ENCODE measurements at regions not wholly inside any gene's neighbourhood (a gene's known extent, or its start where the extent isn't known, plus 50 kb on each side); places are given as distances from the start of the nearest gene placed in this dataset.

DNA sequence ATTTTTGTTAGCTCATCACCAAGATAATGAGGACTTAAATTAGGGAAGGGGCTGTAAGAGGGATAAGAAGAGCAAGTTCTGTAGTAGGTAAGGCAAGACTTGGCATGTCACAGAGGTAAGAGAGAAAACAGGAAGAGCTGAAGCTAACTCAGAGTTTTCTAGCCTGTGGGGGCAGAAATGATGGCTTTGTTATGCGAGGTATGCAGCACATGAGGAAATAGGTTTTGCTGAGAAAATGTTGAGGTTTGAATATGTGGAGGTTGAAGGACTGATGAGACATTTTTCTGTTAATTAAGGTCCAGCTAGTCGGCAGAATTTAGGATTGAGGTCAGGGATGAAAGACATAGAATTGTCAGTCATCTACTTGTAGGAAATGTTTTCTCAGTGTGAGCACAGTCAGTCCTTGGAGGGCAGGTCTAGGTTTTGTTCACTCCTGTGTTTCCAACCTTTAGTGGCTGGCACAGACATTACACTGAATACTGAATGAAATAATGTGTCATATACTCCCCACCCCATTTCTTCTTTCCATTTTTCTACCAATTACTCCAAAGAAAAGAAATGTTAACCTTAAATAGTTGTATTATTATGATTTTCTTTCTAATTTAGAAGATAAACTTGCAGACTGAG, 154.0 kb upstream of the AADAT start:
- no peak for ATAC-seq
- Histone ChIP-seq H3K9me3 (no peaks in the 10 kb centered on the region), H3K4me1 (no peaks in the 10 kb centered on the region), H3K36me3 (no peaks in the 10 kb centered on the region), H3K27me3 (no peaks in the 10 kb centered on the region), H3K4me3 (no peak overlapping the region), H3K27ac (no peak overlapping the region)
- intact Hi-C loops (cut with DNase I): no loop called here
- WGBS (ENCODE audit: insufficient coverage, low coverage, low lambda C conversion rate, missing lambda C conversion rate): 45% methylated on average over 2 of the region's 2 CpGs
- no peak for DNase-seq
- TF ChIP-seq POLR2A (IDR thresholded peaks at IDR 0.05): no peak
- TF ChIP-seq, protein P1, sequence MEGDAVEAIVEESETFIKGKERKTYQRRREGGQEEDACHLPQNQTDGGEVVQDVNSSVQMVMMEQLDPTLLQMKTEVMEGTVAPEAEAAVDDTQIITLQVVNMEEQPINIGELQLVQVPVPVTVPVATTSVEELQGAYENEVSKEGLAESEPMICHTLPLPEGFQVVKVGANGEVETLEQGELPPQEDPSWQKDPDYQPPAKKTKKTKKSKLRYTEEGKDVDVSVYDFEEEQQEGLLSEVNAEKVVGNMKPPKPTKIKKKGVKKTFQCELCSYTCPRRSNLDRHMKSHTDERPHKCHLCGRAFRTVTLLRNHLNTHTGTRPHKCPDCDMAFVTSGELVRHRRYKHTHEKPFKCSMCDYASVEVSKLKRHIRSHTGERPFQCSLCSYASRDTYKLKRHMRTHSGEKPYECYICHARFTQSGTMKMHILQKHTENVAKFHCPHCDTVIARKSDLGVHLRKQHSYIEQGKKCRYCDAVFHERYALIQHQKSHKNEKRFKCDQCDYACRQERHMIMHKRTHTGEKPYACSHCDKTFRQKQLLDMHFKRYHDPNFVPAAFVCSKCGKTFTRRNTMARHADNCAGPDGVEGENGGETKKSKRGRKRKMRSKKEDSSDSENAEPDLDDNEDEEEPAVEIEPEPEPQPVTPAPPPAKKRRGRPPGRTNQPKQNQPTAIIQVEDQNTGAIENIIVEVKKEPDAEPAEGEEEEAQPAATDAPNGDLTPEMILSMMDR (IDR thresholded peaks at IDR 0.05): no peak

DNA sequence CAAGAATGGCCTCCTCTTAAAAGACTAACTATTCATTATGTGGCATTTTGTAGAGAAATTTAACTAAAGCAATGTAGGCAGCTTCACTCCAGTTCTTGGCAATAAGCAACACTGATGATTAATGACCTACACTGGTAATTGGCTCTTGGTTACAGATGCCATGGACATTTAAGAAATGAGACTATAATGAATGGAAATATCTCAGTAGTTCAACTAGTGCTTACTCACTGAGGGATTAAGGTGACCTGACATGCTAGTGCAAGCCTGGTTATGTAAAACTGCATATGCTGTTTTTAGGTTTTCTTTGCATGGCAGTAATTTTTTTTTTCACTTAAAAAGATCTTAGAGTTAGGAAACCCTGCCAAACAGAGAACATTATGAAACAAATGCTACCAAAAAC, 152.7 kb upstream of the AADAT start:
- Histone ChIP-seq H3K9me3 (no peaks in the 10 kb centered on the region), H3K27me3 (no peaks in the 10 kb centered on the region), H3K4me1 (no peaks in the 10 kb centered on the region), H3K27ac (no peak overlapping the region), H3K4me3 (no peak overlapping the region), H3K36me3 (no peaks in the 10 kb centered on the region)
- intact Hi-C loops (cut with DNase I): no loop called here
- no peak for ATAC-seq
- no peak for DNase-seq
- TF ChIP-seq, protein P1 (IDR thresholded peaks at IDR 0.05): no peak
- no peak for TF ChIP-seq POLR2A (IDR thresholded peaks at IDR 0.05)

DNA sequence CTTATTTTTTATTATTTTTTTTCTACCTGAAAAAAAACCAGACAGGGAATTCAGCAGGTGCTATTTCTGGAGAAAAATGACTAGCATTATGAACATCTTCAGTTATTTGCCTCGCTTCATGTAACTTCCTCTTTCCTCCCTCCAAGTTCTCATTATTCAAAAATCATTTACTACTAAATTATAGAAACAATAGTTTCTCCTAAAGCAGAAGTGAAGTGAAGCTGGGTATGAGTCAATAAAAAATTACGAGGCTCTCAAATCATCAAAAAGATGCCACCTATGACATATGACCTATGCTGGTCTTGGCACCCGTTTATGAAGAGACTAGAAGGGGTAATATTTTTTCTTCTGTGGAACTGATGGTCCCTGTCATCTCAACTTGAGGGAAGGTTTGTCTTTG, 145.0 kb upstream of the AADAT start:
- Histone ChIP-seq H3K4me1 (no peaks in the 10 kb centered on the region), H3K27ac (no peak overlapping the region), H3K9me3 (no peaks in the 10 kb centered on the region), H3K4me3 (no peak overlapping the region), H3K36me3 (no peaks in the 10 kb centered on the region), H3K27me3 (no peaks in the 10 kb centered on the region)
- 54% methylated on average over 3 of the region's 3 CpGs for WGBS (ENCODE audit: insufficient coverage, low coverage, low lambda C conversion rate, missing lambda C conversion rate)
- intact Hi-C loops (cut with DNase I): no loop called here
- ATAC-seq: no peak
- DNase-seq: no peak
- TF ChIP-seq, protein P1 (IDR thresholded peaks at IDR 0.05): no peak
- no peak for TF ChIP-seq POLR2A (IDR thresholded peaks at IDR 0.05)

DNA sequence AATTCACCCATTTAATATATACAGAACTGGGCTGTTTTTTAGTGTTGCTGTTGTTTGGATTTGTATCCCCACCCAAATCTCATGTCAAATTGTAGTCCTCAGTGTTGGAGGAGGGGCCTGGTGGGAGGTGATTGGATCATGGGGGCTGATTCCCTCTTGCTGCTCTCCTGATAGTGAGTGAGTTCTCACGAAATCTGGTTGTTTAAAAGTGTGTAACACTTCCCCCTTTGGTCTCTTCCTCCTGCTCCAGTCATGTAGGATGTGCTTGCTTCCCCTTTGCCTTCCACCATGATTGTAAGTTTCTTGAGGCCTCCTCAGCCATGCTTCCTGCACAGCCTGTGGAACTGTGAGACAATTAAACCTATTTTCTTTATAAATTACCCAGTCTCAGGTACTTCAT, 141.6 kb upstream of the AADAT start:
- Histone ChIP-seq H3K36me3 (no peaks in the 10 kb centered on the region), H3K27ac (no peak overlapping the region), H3K4me1 (no peaks in the 10 kb centered on the region), H3K9me3 (no peaks in the 10 kb centered on the region), H3K27me3 (no peaks in the 10 kb centered on the region), H3K4me3 (no peak overlapping the region)
- no peak for TF ChIP-seq POLR2A (IDR thresholded peaks at IDR 0.05)
- TF ChIP-seq, protein P1 (IDR thresholded peaks at IDR 0.05): no peak
- intact Hi-C loops (cut with DNase I): no loop called here
- DNase-seq: no peak
- WGBS (ENCODE audit: insufficient coverage, low coverage, low lambda C conversion rate, missing lambda C conversion rate): 27% methylated on average over 1 of the region's 1 CpG
- no peak for ATAC-seq

DNA sequence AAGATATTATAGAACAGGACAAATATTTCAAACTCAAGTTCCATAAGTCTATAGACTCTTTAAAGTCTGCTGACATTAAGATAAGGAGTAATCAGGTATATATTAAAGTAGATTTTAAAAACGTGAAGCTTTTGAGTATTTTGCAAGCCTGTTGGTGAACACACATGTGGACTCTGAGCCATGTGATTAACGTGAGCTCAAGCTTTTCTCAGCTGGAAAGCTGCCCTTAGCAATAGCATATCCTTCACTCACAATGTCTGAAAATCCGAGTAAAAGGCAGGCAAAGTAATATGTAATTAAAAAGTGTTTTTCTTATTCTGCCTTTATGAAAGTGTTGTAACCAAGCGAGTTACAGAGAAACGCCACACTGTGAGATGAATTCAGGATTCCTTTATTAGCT, 140.5 kb upstream of the AADAT start:
- Histone ChIP-seq H3K4me3 (no peak overlapping the region), H3K27me3 (no peaks in the 10 kb centered on the region), H3K27ac (no peak overlapping the region), H3K9me3 (no peaks in the 10 kb centered on the region), H3K36me3 (no peaks in the 10 kb centered on the region), H3K4me1 (no peaks in the 10 kb centered on the region)
- ATAC-seq (no peak), DNase-seq (peak in 1 of 3 donors; percentile 51)
- intact Hi-C loops (cut with DNase I): no loop called here
- TF ChIP-seq POLR2A (IDR thresholded peaks at IDR 0.05): no peak
- TF ChIP-seq, protein P1 (IDR thresholded peaks at IDR 0.05): no peak
- 46% methylated on average over 5 of the region's 5 CpGs for WGBS (ENCODE audit: insufficient coverage, low coverage, low lambda C conversion rate, missing lambda C conversion rate)

Measured in right lobe of liver (tissue), 6 donors.